ENCODE measurements at regions not wholly inside any gene's neighbourhood (a gene's known extent, or its start where the extent isn't known, plus 50 kb on each side); places are given as distances from the start of the nearest gene placed in this dataset.

- TF ChIP-seq AFF4 (CRISPR knock-in tag; IDR thresholded peaks at IDR 0.05; ENCODE audit: borderline replicate concordance) = no peak
- TF ChIP-seq CTCF (IDR thresholded peaks at IDR 0.05) = no peak
- TF ChIP-seq NR2C2 (CRISPR knock-in tag; IDR thresholded peaks at IDR 0.05) = no peak
- TF ChIP-seq PRDM15 (CRISPR knock-in tag; IDR thresholded peaks at IDR 0.05) = no peak
- no peak for TF ChIP-seq ZNF138 (CRISPR knock-in tag; conservative IDR thresholded peaks at IDR 0.05)
- TF ChIP-seq NFYB (CRISPR knock-in tag; conservative IDR thresholded peaks at IDR 0.05; ENCODE audit: low read depth) = no peak
- no peak for TF ChIP-seq IRF2 (CRISPR knock-in tag; IDR thresholded peaks at IDR 0.05; ENCODE audit: borderline replicate concordance, low read depth)
These were observed 105.4 kb upstream of the LY86 start for GRCh38 chr6:6483168-6483567.
